SK-N-MC (cell line): ENCODE measurements at regions not wholly inside any gene's neighbourhood (a gene's known extent, or its start where the extent isn't known, plus 50 kb on each side); places are given as distances from the start of the nearest gene placed in this dataset.

Experiments used
- EZH2 ChIP-seq: fragments of 200-600 bp; sonication (generic); IDR thresholded peaks from one replicate; pipeline ENCODE4 v1.6.1; 2017; ENCODE audit warnings: antibody characterized with exemption
- POLR2AphosphoS5 ChIP-seq: IDR thresholded peaks from 2 replicates; pipeline ENCODE4 v1.6.1; 2012; ENCODE audit warnings: mild to moderate bottlenecking, low read depth, low read length, borderline replicate concordance

GRCh38 chr1:88571506-88571905 lies 112.6 kb upstream of the PKN2 start:
- TF ChIP-seq EZH2 (no peak), POLR2AphosphoS5 (no peak)
